GM23338 (cell line): ENCODE measurements at regions not wholly inside any gene's neighbourhood (a gene's known extent, or its start where the extent isn't known, plus 50 kb on each side); places are given as distances from the start of the nearest gene placed in this dataset.

Experiments
- ATAC-seq: fragments of 200-7000 bp; cut with Tn5 transposase; 3 replicates; pipeline ENCODE4 v1.9.1; 2020
- DNase-seq: peaks from one replicate; pipeline ENCODE4 v3.0.0-alpha.2; 2015; ENCODE audit warnings: low spot score
- H2AFZ ChIP-seq: fragments of 200-600 bp; sonication (generic); 2 replicates; pipeline ENCODE4 v1.8.0; 2016; ENCODE audit warnings: antibody characterized with exemption, mild to moderate bottlenecking, moderate library complexity
- H3F3A ChIP-seq: fragments of 200-600 bp; sonication (generic); replicated peaks from 2 replicates; pipeline ENCODE4 v1.8.0; 2017; ENCODE audit warnings: antibody characterized with exemption, mixed run types, low read depth
- H3K27ac ChIP-seq: fragments of 200-600 bp; sonication (generic); 2 replicates; pipeline ENCODE4 v1.6.1; 2016; ENCODE audit warnings: low read depth
- H3K27me3 ChIP-seq: fragments of 200-600 bp; sonication (generic); 2 replicates; pipeline ENCODE4 v1.8.0; 2016; ENCODE audit warnings: mild to moderate bottlenecking, mixed run types, moderate library complexity; ENCODE audit not compliant: insufficient read depth
- H3K36me3 ChIP-seq: fragments of 200-600 bp; sonication (generic); 2 replicates; pipeline ENCODE4 v1.8.0; 2016; ENCODE audit warnings: mild to moderate bottlenecking; ENCODE audit not compliant: insufficient read depth
- H3K4me1 ChIP-seq: fragments of 200-600 bp; sonication (generic); 2 replicates; pipeline ENCODE4 v1.8.0; 2016; ENCODE audit warnings: mild to moderate bottlenecking, moderate library complexity; ENCODE audit not compliant: insufficient read depth
- H3K4me2 ChIP-seq: fragments of 200-600 bp; sonication (generic); 2 replicates; pipeline ENCODE4 v1.7.1; 2017; ENCODE audit warnings: mixed run types
- H3K4me3 ChIP-seq: fragments of 200-600 bp; sonication (generic); 2 replicates; pipeline ENCODE4 v1.6.1; 2016; ENCODE audit warnings: mixed run types
- H3K79me2 ChIP-seq: fragments of 200-600 bp; sonication (generic); replicated peaks from 2 replicates; pipeline ENCODE4 v1.8.0; 2017; ENCODE audit warnings: mild to moderate bottlenecking; ENCODE audit not compliant: insufficient read depth
- H3K9me2 ChIP-seq: fragments of 200-600 bp; sonication (generic); 2 replicates; pipeline ENCODE4 v1.8.0; 2017; ENCODE audit not compliant: insufficient read depth
- H4K20me1 ChIP-seq: fragments of 200-600 bp; sonication (generic); replicated peaks from 2 replicates; pipeline ENCODE4 v1.8.0; 2017; ENCODE audit warnings: mild to moderate bottlenecking; ENCODE audit not compliant: insufficient read depth
- H3K27ac Mint-ChIP-seq: 2 replicates; pipeline ENCODE4 v1.8.0; 2020; ENCODE audit warnings: inconsistent platforms, mild to moderate bottlenecking, moderate library complexity, mixed read lengths
- H3K27me3 Mint-ChIP-seq: 3 replicates; pipeline ENCODE4 v1.8.0; 2022; ENCODE audit warnings: low read depth, mild to moderate bottlenecking, moderate library complexity, mixed read lengths, inconsistent platforms; ENCODE audit not compliant: insufficient read depth, poor library complexity
- H3K36me3 Mint-ChIP-seq: 3 replicates; pipeline ENCODE4 v1.8.0; 2021; ENCODE audit warnings: low read depth, mild to moderate bottlenecking, inconsistent platforms, moderate library complexity, mixed read lengths
- H3K4me1 Mint-ChIP-seq: 3 replicates; pipeline ENCODE4 v1.8.0; 2020; ENCODE audit warnings: mild to moderate bottlenecking, inconsistent platforms, mixed read lengths
- H3K4me3 Mint-ChIP-seq: 3 replicates; pipeline ENCODE4 v1.8.0; 2021; ENCODE audit warnings: moderate library complexity, mild to moderate bottlenecking, inconsistent platforms, mixed read lengths
- H3K9me3 Mint-ChIP-seq: 3 replicates; pipeline ENCODE4 v1.8.0; 2020; ENCODE audit warnings: moderate library complexity, mild to moderate bottlenecking, inconsistent platforms, mixed read lengths
- CREB1 ChIP-seq: fragments of 250-450 bp; sonication (Bioruptor Pico); IDR thresholded peaks from 2 replicates; pipeline ENCODE4 v1.5.0; 2020; ENCODE audit warnings: low read depth, mild to moderate bottlenecking, moderate library complexity
- CTCF ChIP-seq, 2 experiments: fragments of 200-600 bp in 1 of 2; sonication (generic) in 1 of 2; conservative IDR thresholded peaks; 2 replicates each; pipeline versions ENCODE4 v1.5.1 to v1.6.1; 2016 to 2017; ENCODE audit warnings: antibody characterized with exemption in 2 of 2, low read depth in 2 of 2, mild to moderate bottlenecking in 2 of 2, moderate library complexity in 1 of 2
- ETS1 ChIP-seq: IDR thresholded peaks from 2 replicates; pipeline ENCODE4 v1.6.1; 2016; ENCODE audit warnings: antibody characterized with exemption
- EZH2 ChIP-seq: fragments of 200-600 bp; sonication (generic); IDR thresholded peaks from one replicate; pipeline ENCODE4 v1.8.0; 2017; ENCODE audit warnings: antibody characterized with exemption, mild to moderate bottlenecking, low read depth; ENCODE audit not compliant: unreplicated experiment
- EZH2phosphoT487 ChIP-seq: fragments of 200-600 bp; sonication (generic); IDR thresholded peaks from one replicate; pipeline ENCODE4 v1.8.1; 2018; ENCODE audit warnings: antibody characterized with exemption; ENCODE audit not compliant: unreplicated experiment
- JUNB ChIP-seq: IDR thresholded peaks from one replicate; pipeline ENCODE4 v1.6.1; 2016; ENCODE audit warnings: antibody characterized with exemption; ENCODE audit not compliant: unreplicated experiment
- NANOG ChIP-seq: IDR thresholded peaks from 2 replicates; pipeline ENCODE4 v1.6.1; 2016; ENCODE audit warnings: antibody characterized with exemption, borderline replicate concordance
- POLR2AphosphoS5 ChIP-seq: IDR thresholded peaks from 2 replicates; pipeline ENCODE4 v1.6.1; 2016; ENCODE audit warnings: antibody characterized with exemption, low read depth
- REST ChIP-seq: IDR thresholded peaks from one replicate; pipeline ENCODE4 v1.6.1; 2018; ENCODE audit warnings: antibody characterized with exemption; ENCODE audit not compliant: unreplicated experiment
- STAT1 ChIP-seq: IDR thresholded peaks from one replicate; pipeline ENCODE4 v1.6.1; 2016; ENCODE audit warnings: antibody characterized with exemption; ENCODE audit not compliant: unreplicated experiment
- ZNF114 ChIP-seq: fragments of 250-450 bp; sonication (Bioruptor Pico); IDR thresholded peaks from 2 replicates; pipeline ENCODE4 v1.5.0; 2020; ENCODE audit warnings: mild to moderate bottlenecking, moderate library complexity
- ZNF331 ChIP-seq: fragments of 250-450 bp; sonication (Bioruptor Pico); IDR thresholded peaks from 2 replicates; pipeline ENCODE4 v1.5.0; 2020; ENCODE audit warnings: low read depth, mild to moderate bottlenecking, moderate library complexity
- ZNF462 ChIP-seq: fragments of 250-450 bp; sonication (Bioruptor Pico); IDR thresholded peaks from 2 replicates; pipeline ENCODE4 v1.5.0; 2020; ENCODE audit warnings: mild to moderate bottlenecking, moderate library complexity

- Histone ChIP-seq H3K36me3 (no peaks in the 10 kb centered on the region), H3K27ac (no peak overlapping the region), H3K4me2 (no peak overlapping the region), H3K4me3 (no peak overlapping the region), H3K9me2 (0 out of 2 replicates have a peak, but pooled peaks cover 4% of the 10 kb centered on the region), H2AFZ (no peak overlapping the region), H3K27me3 (no peaks in the 10 kb centered on the region), H4K20me1 (no peaks in the 10 kb centered on the region), H3K4me1 (no peaks in the 10 kb centered on the region), H3K79me2 (no peaks in the 10 kb centered on the region), H3F3A (no peaks in the 10 kb centered on the region)
- no peak for TF ChIP-seq ZNF331 (CRISPR knock-in tag)
- TF ChIP-seq EZH2phosphoT487, result no peak
- TF ChIP-seq JUNB, result no peak
- TF ChIP-seq ETS1, result no peak
- TF ChIP-seq NANOG, result no peak
- no peak for TF ChIP-seq REST
- no peak for TF ChIP-seq CREB1
- TF ChIP-seq CTCF (conservative IDR thresholded peaks at IDR 0.05; ENCODE audit: low read depth in 2 of 2), result no peak
- TF ChIP-seq ZNF462 (CRISPR knock-in tag), result no peak
- TF ChIP-seq STAT1, result no peak
- no peak for TF ChIP-seq ZNF114 (CRISPR knock-in tag)
- TF ChIP-seq POLR2AphosphoS5, result no peak
- no peak for TF ChIP-seq EZH2
- Mint-ChIP-seq H3K36me3 (no peaks in the 10 kb centered on the region), H3K4me1 (no peaks in the 10 kb centered on the region; the same call in 1 of the 3 replicates), H3K9me3 (no peaks in the 10 kb centered on the region), H3K27ac (no peak overlapping the region), H3K27me3 (peaks cover 15% of the 10 kb centered on the region), H3K4me3 (no peak overlapping the region)
- DNase-seq (no peak), ATAC-seq (no peak)
Observed at GRCh38 chr1:24996456-24996855, 66.4 kb upstream of the RUNX3 start.
